Testis (tissue), 2 donors: ENCODE measurements at regions not wholly inside any gene's neighbourhood (a gene's known extent, or its start where the extent isn't known, plus 50 kb on each side); places are given as distances from the start of the nearest gene placed in this dataset.

ENCODE experiments used
- CTCF ChIP-seq, 3 experiments: fragments of 450-650 bp in 2 of 3; fragments of 200-600 bp in 1 of 3; sonication (generic) in 1 of 3; IDR thresholded peaks; one replicate each; pipeline ENCODE4 v1.5.1; 2016 to 2019; ENCODE audit warnings: antibody characterized with exemption in 3 of 3, mild to moderate bottlenecking in 2 of 3, moderate library complexity in 1 of 3
- POLR2A ChIP-seq: fragments of 450-650 bp; IDR thresholded peaks from one replicate; pipeline ENCODE4 v1.6.1; 2017; ENCODE audit warnings: antibody characterized with exemption, mild to moderate bottlenecking, moderate library complexity

- TF ChIP-seq CTCF (IDR thresholded peaks at IDR 0.05) (no peak), POLR2A (no peak)
Measured at GRCh38 chr2:194445226-194445625, 1211.8 kb upstream of the SLC39A10 start.
